ENCODE measurements at regions not wholly inside any gene's neighbourhood (a gene's known extent, or its start where the extent isn't known, plus 50 kb on each side); places are given as distances from the start of the nearest gene placed in this dataset.
"Not testable (repeated sequence)": the region's sequence is repeated elsewhere in the genome, so short reads cannot be mapped to it uniquely, and the experiment has no call there.

GRCh38 chr1:88488237-88488636 is 195.8 kb upstream of the PKN2 start:
- in situ Hi-C loops (cut with HindIII; ENCODE audit: low pct_unique_long_range_greater_than_20kb, low sequenced_read_pairs) = no loop called here
- no peak for TF ChIP-seq JUND (IDR thresholded peaks at IDR 0.05; ENCODE audit: low read depth)
- peak in 1 of 2 experiments; percentile 16 for DNase-seq (ENCODE audit: low read depth in 1 of 2, low spot score in 1 of 2)

- in situ Hi-C loops (cut with HindIII; ENCODE audit: low pct_unique_long_range_greater_than_20kb, low sequenced_read_pairs) = no loop called here
- DNase-seq (ENCODE audit: low read depth in 1 of 2, low spot score in 1 of 2) = no peak
- TF ChIP-seq JUND (IDR thresholded peaks at IDR 0.05; ENCODE audit: low read depth) = no peak
These were observed 193.4 kb upstream of the PKN2 start for GRCh38 chr1:88490676-88491075.

- DNase-seq (ENCODE audit: low read depth in 1 of 2, low spot score in 1 of 2) = no peak
- TF ChIP-seq JUND (IDR thresholded peaks at IDR 0.05; ENCODE audit: low read depth) = no peak
- in situ Hi-C loops (cut with HindIII; ENCODE audit: low pct_unique_long_range_greater_than_20kb, low sequenced_read_pairs) = no loop called here
These were observed 184.4 kb upstream of the PKN2 start for GRCh38 chr1:88499671-88500070.

- TF ChIP-seq JUND (IDR thresholded peaks at IDR 0.05; ENCODE audit: low read depth) = no peak
These were observed 181.2 kb upstream of the PKN2 start for GRCh38 chr1:88502886-88503285.

GRCh38 chr1:88503646-88504045 is 180.4 kb upstream of the PKN2 start:
- TF ChIP-seq JUND (IDR thresholded peaks at IDR 0.05; ENCODE audit: low read depth) = no peak
- no peak for DNase-seq (ENCODE audit: low read depth in 1 of 2, low spot score in 1 of 2)
- in situ Hi-C loops (cut with HindIII; ENCODE audit: low pct_unique_long_range_greater_than_20kb, low sequenced_read_pairs) = no loop called here

More at GRCh38 chr1:88502886-88503285, 181.2 kb upstream of the PKN2 start:
- DNase-seq (ENCODE audit: low read depth in 1 of 2, low spot score in 1 of 2) = no peak
- in situ Hi-C loops (cut with HindIII; ENCODE audit: low pct_unique_long_range_greater_than_20kb, low sequenced_read_pairs) = no loop called here

- TF ChIP-seq JUND (IDR thresholded peaks at IDR 0.05; ENCODE audit: low read depth) = no peak
- DNase-seq (ENCODE audit: low read depth in 1 of 2, low spot score in 1 of 2) = no peak
- in situ Hi-C loops (cut with HindIII; ENCODE audit: low pct_unique_long_range_greater_than_20kb, low sequenced_read_pairs) = no loop called here
These were observed 179.5 kb upstream of the PKN2 start for GRCh38 chr1:88504601-88505000.

GRCh38 chr1:88509379-88509778 is 174.7 kb upstream of the PKN2 start:
- in situ Hi-C loops (cut with HindIII; ENCODE audit: low pct_unique_long_range_greater_than_20kb, low sequenced_read_pairs) = no loop called here
- TF ChIP-seq JUND (IDR thresholded peaks at IDR 0.05; ENCODE audit: low read depth) = no peak
- no peak for DNase-seq (ENCODE audit: low read depth in 1 of 2, low spot score in 1 of 2)

GRCh38 chr1:88514544-88515060 is 169.5 kb upstream of the PKN2 start:
- no peak for DNase-seq (ENCODE audit: low read depth in 1 of 2, low spot score in 1 of 2)
- TF ChIP-seq JUND (IDR thresholded peaks at IDR 0.05; ENCODE audit: low read depth) = no peak
- in situ Hi-C loops (cut with HindIII; ENCODE audit: low pct_unique_long_range_greater_than_20kb, low sequenced_read_pairs) = no loop called here

GRCh38 chr1:88517499-88517898 is 166.6 kb upstream of the PKN2 start:
- in situ Hi-C loops (cut with HindIII; ENCODE audit: low pct_unique_long_range_greater_than_20kb, low sequenced_read_pairs); DNase-seq (ENCODE audit: low read depth in 1 of 2, low spot score in 1 of 2): not testable (repeated sequence)

GRCh38 chr1:88519156-88519555 is 164.9 kb upstream of the PKN2 start:
- no peak for TF ChIP-seq JUND (IDR thresholded peaks at IDR 0.05; ENCODE audit: low read depth)
- in situ Hi-C loops (cut with HindIII; ENCODE audit: low pct_unique_long_range_greater_than_20kb, low sequenced_read_pairs) = no loop called here
- no peak for DNase-seq (ENCODE audit: low read depth in 1 of 2, low spot score in 1 of 2)

- DNase-seq (ENCODE audit: low read depth in 1 of 2, low spot score in 1 of 2) = no peak
- TF ChIP-seq JUND (IDR thresholded peaks at IDR 0.05; ENCODE audit: low read depth) = no peak
- in situ Hi-C loops (cut with HindIII; ENCODE audit: low pct_unique_long_range_greater_than_20kb, low sequenced_read_pairs) = no loop called here
These were observed 160.1 kb upstream of the PKN2 start for GRCh38 chr1:88523854-88524528.

GRCh38 chr1:88526456-88526855 is 157.6 kb upstream of the PKN2 start:
- in situ Hi-C loops (cut with HindIII; ENCODE audit: low pct_unique_long_range_greater_than_20kb, low sequenced_read_pairs) = no loop called here
- DNase-seq (ENCODE audit: low read depth in 1 of 2, low spot score in 1 of 2) = no peak
- no peak for TF ChIP-seq JUND (IDR thresholded peaks at IDR 0.05; ENCODE audit: low read depth)

GRCh38 chr1:88528792-88529191 is 155.3 kb upstream of the PKN2 start:
- DNase-seq (ENCODE audit: low read depth in 1 of 2, low spot score in 1 of 2) = no peak
- in situ Hi-C loops (cut with HindIII; ENCODE audit: low pct_unique_long_range_greater_than_20kb, low sequenced_read_pairs) = no loop called here
- no peak for TF ChIP-seq JUND (IDR thresholded peaks at IDR 0.05; ENCODE audit: low read depth)

- in situ Hi-C loops (cut with HindIII; ENCODE audit: low pct_unique_long_range_greater_than_20kb, low sequenced_read_pairs) = no loop called here
- DNase-seq (ENCODE audit: low read depth in 1 of 2, low spot score in 1 of 2) = peak in 1 of 2 experiments; percentile 35
- no peak for TF ChIP-seq JUND (IDR thresholded peaks at IDR 0.05; ENCODE audit: low read depth)
These were observed 154.5 kb upstream of the PKN2 start for GRCh38 chr1:88529581-88529980.

Measured in T47D (cell line).